Progenitor cell of endocrine pancreas (in vitro differentiated cells): ENCODE measurements at regions not wholly inside any gene's neighbourhood (a gene's known extent, or its start where the extent isn't known, plus 50 kb on each side); places are given as distances from the start of the nearest gene placed in this dataset.

Experiments used
- DNase-seq: peaks from one replicate; pipeline ENCODE4 v3.0.0; 2021; ENCODE audit warnings: low spot score; ENCODE audit not compliant: unreplicated experiment
- H3K27ac Mint-ChIP-seq: 2 replicates; pipeline ENCODE4 v1.8.0; 2021; ENCODE audit warnings: mild to moderate bottlenecking, moderate library complexity, mixed read lengths
- H3K27me3 Mint-ChIP-seq: 2 replicates; pipeline ENCODE4 v1.8.0; 2021; ENCODE audit warnings: mixed read lengths
- H3K36me3 Mint-ChIP-seq: 2 replicates; pipeline ENCODE4 v1.8.0; 2022; ENCODE audit warnings: mixed read lengths; ENCODE audit not compliant: insufficient read depth
- H3K4me1 Mint-ChIP-seq: 2 replicates; pipeline ENCODE4 v1.8.0; 2021; ENCODE audit warnings: low read depth, mixed read lengths
- H3K4me3 Mint-ChIP-seq: 2 replicates; pipeline ENCODE4 v1.8.0; 2021; ENCODE audit warnings: low read depth, mild to moderate bottlenecking, moderate library complexity, mixed read lengths
- H3K9me3 Mint-ChIP-seq: 2 replicates; pipeline ENCODE4 v1.8.0; 2021; ENCODE audit warnings: low read depth, mixed read lengths
- CTCF ChIP-seq: fragments of 200-600 bp; sonication (generic); IDR thresholded peaks from one replicate; pipeline ENCODE4 v1.5.0; 2021; ENCODE audit warnings: antibody characterized with exemption, mild to moderate bottlenecking; ENCODE audit not compliant: unreplicated experiment

- Mint-ChIP-seq H3K4me3 (no peak overlapping the region), H3K9me3 (peaks cover 14% of the 10 kb centered on the region), H3K27me3 (no peaks in the 10 kb centered on the region), H3K27ac (no peak overlapping the region), H3K36me3 (peaks cover 1% of the 10 kb centered on the region), H3K4me1 (no peaks in the 10 kb centered on the region)
- TF ChIP-seq CTCF = no peak
- DNase-seq = no peak
Observed at GRCh38 chr2:116442418-116442817, 1372.1 kb upstream of the DDX18 start.

GRCh38 chr2:116444256-116444872 lies 1370.1 kb upstream of the DDX18 start:
- no peak overlapping the region for H3K4me3 Mint-ChIP-seq
- H3K4me1 Mint-ChIP-seq = no peaks in the 10 kb centered on the region
- no peak for DNase-seq
- no peaks in the 10 kb centered on the region for H3K27me3 Mint-ChIP-seq
- peaks cover 1% of the 10 kb centered on the region for H3K36me3 Mint-ChIP-seq
- no peak for TF ChIP-seq CTCF
- no peak overlapping the region for H3K27ac Mint-ChIP-seq
- peaks cover 14% of the 10 kb centered on the region for H3K9me3 Mint-ChIP-seq

- Mint-ChIP-seq H3K36me3 (no peaks in the 10 kb centered on the region), H3K27ac (no peak overlapping the region), H3K27me3 (no peaks in the 10 kb centered on the region), H3K4me1 (peaks cover 3% of the 10 kb centered on the region), H3K4me3 (no peak overlapping the region), H3K9me3 (peaks cover 22% of the 10 kb centered on the region)
- TF ChIP-seq CTCF = no peak
- DNase-seq = no peak
Observed at GRCh38 chr2:116450990-116451389, 1363.5 kb upstream of the DDX18 start.

GRCh38 chr2:116452651-116453050 lies 1361.8 kb upstream of the DDX18 start:
- TF ChIP-seq CTCF = no peak
- H3K36me3 Mint-ChIP-seq = no peaks in the 10 kb centered on the region
- no peak overlapping the region for H3K27ac Mint-ChIP-seq
- no peak for DNase-seq
- peaks cover 3% of the 10 kb centered on the region for H3K4me1 Mint-ChIP-seq
- H3K27me3 Mint-ChIP-seq = no peaks in the 10 kb centered on the region
- peaks cover 22% of the 10 kb centered on the region for H3K9me3 Mint-ChIP-seq
- no peak overlapping the region for H3K4me3 Mint-ChIP-seq

- no peaks in the 10 kb centered on the region for H3K27me3 Mint-ChIP-seq
- H3K36me3 Mint-ChIP-seq = no peaks in the 10 kb centered on the region
- H3K4me3 Mint-ChIP-seq = no peak overlapping the region
- no peak overlapping the region for H3K27ac Mint-ChIP-seq
- peaks cover 22% of the 10 kb centered on the region for H3K9me3 Mint-ChIP-seq
- no peak for DNase-seq
- H3K4me1 Mint-ChIP-seq = no peaks in the 10 kb centered on the region
- TF ChIP-seq CTCF = no peak
Observed at GRCh38 chr2:116456429-116456828, 1358.1 kb upstream of the DDX18 start.
